NCI-H1694 (cell line): ENCODE measurements at regions not wholly inside any gene's neighbourhood (a gene's known extent, or its start where the extent isn't known, plus 50 kb on each side); places are given as distances from the start of the nearest gene placed in this dataset.
A peak's percentile ranks its signal among the peaks of the same experiment; 100 is the strongest.
"Not testable (repeated sequence)": the region's sequence is repeated elsewhere in the genome, so short reads cannot be mapped to it uniquely, and the experiment has no call there.

Experiments
- DNase-seq: peaks from one replicate; lab custom pipeline; 2025; lab: John Stamatoyannopoulos, UW

DNA sequence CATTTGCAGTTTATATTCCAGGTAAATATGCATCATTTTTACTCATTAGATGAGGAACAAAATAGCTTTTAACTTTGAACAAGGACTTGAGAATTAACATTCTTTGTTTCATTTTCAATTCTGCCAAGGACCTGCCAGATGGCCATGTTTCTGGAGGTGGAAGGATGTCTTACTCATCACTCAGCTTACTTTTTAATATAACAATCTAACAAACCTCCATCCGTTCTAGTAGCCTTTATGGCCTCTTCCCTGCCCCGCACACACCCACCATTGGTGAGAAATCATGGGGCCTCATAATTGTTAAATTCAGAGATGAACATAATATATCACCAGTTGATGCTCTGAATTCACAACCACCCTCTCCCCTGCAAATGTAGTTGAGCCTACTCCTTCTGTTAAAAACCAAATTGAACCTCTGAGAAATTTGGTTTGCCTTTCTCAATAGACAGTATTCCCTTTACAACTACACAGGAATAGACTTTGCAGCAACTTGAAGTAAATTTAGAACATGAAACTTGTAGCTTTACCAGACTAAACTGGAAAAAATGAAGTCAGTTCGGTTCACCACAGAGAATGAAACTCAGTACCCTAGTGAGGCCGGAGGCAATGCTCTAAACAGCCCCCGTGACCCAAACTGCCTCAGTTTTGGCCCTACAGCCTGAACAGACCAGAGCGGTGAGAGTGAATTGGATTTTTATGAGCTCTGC is 50.1 kb upstream of the ACSL4 start:
- no peak for DNase-seq

- DNase-seq, result no peak
These were observed 50.6 kb upstream of the ACSL4 start for GRCh38 chrX:109783701-109784079.

GRCh38 chrX:109785053-109785452 is 52.0 kb upstream of the ACSL4 start:
- DNase-seq, result no peak

DNA sequence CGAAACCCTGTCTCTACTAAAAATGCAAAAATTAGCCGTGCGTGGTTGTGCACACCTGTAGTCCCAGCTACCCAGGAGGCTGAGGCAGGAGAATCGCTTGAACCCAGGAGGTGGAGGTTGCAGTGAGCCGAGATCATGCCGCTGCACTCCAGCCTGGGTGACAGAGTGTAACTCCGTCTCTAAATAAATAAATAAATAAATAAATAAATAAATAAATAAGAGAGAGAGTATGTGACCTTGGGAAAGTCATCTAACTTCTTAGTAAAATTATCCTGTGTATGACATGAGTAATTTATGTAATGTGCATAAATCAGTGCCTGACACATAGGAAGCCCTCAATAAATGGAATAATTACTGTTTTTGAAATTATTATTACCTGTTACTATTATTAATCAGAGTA is 57.5 kb upstream of the ACSL4 start:
- not testable (repeated sequence) for DNase-seq

DNA sequence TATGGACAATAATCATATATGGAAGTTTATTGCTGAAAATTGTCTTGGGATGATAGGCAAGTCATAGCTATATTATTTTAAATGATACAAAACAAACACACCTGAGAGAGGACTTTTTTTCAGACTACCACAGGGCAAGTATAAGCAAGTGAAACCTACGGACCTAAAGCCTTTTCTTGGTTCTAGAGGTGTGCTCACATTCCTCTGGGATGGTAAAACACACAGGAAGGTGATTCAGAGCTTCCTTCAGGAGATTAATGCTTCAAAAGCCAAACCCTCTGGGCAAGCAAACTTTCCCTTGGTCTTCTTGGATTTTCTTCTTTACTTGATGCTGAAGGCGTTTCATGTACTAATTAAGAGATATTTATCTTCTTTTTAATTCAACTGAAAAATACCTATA is 60.1 kb upstream of the ACSL4 start:
- no peak for DNase-seq

DNA sequence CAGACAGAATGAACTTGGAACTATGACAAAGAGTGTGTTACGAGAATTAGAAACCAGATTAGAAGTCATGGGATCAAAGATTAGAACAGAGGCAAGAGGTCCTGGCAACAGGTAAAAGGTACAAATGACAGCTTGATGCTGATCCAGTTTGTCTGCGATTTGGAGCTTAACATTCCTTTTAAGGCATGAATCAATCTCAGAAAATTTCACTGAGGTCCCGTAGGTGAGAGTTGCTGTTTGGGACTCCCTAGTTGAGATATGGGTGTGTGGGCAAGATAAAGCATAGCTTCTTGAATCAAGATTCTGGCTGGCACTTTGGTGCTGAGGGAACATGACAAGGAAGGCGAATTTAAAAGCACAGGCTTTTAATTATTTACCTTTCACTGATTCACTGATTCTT is 62.6 kb upstream of the ACSL4 start:
- no peak for DNase-seq

GRCh38 chrX:109797311-109797975 is 64.4 kb upstream of the ACSL4 start:
- DNase-seq, result peak; percentile 34

- no peak for DNase-seq
These were observed 79.2 kb upstream of the ACSL4 start for GRCh38 chrX:109812236-109812635.

- DNase-seq, result no peak
These were observed 80.2 kb upstream of the ACSL4 start for GRCh38 chrX:109813236-109813635.

DNA sequence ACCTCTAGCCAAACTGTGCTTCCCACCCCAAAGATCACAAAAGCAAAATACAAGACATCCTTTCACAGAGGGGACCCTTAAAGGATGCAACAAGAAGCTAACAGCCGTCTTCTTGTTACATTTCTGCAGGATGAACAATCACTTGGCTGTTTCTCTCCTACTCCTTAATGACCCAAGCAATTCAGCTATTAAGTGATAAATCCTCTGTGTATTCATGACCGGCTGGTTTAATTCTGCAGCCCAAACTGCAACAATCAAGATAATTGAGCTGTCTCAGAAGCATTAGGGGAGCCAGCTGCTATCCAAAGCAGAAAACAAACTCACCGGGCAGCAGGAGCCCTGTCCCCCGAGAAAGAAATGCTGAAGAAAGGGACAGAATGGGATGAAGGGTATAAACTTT is 85.9 kb upstream of the ACSL4 start:
- no peak for DNase-seq

DNA sequence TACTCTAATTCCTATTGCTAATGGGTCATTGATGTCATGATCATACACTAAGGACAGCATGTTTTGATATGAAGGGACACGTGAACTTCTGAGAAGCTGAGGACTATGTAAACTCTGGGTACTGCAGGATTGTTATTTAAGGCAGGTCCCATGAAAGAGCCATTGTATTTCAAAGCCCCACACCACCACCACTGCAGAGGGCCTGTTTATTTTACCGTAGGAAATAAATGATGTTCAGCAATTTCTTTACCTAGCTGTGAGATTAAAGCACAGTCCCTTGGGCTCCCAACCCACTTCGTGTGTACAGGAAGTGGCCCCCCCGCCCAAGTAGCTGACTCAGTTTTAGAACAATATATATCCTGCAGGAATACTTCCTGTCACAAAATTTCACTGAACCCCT is 89.8 kb upstream of the ACSL4 start:
- DNase-seq, result no peak

GRCh38 chrX:109826954-109827708 is 94.1 kb upstream of the ACSL4 start:
- DNase-seq, result no peak

DNA sequence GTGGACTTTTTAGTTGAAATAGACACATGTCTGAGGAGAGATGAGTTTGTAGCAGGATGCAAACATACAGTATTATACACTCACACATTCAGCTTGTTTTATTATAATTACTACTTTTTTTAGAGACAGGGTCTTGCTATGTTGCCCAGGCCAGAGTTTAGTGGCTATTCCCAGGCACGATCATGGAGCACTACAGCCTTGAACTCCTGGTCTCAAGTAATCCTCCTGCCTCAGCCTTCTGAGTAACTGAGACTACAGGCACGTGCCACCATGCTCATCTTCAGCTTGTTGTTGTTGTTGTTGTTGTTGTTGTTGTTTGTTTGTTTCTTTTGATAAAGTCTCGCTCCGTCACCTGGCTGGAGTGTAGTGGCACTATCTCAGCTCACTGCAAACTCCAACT is 94.7 kb upstream of the ACSL4 start:
- DNase-seq, result no peak

- DNase-seq, result no peak
These were observed 97.2 kb upstream of the ACSL4 start for GRCh38 chrX:109830157-109830703.

GRCh38 chrX:109830704-109831206 is 97.7 kb upstream of the ACSL4 start:
- DNase-seq, result no peak

DNA sequence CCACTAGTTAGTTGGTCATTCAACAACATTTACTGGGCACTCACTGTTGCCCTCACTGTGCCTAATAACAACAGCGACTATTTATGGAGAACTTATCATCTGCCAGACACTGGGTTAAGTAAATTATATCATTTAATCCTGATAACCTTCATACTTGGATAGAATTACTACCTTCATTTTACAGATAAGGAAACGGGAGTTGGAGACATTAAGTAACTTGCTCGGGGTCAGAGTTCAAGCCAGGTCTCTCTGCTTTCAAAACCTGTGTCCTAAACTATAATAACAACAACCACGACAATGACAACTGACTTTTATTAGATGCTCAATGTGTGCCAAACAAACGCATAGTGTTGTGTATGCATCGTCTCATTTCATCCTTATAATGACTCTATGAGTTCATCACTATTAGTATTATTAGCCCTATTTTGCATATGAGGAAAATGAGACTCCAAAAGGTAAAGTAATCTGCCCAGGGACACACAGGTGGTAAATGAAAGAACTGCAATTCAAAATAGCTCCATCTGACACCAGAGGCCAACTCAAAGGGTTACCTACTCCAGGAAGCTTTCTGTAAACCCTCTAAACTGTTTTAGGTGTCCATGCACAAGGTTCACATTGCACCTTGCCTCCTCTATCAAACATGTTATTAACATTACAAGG is 98.4 kb upstream of the ACSL4 start:
- DNase-seq, result no peak

DNA sequence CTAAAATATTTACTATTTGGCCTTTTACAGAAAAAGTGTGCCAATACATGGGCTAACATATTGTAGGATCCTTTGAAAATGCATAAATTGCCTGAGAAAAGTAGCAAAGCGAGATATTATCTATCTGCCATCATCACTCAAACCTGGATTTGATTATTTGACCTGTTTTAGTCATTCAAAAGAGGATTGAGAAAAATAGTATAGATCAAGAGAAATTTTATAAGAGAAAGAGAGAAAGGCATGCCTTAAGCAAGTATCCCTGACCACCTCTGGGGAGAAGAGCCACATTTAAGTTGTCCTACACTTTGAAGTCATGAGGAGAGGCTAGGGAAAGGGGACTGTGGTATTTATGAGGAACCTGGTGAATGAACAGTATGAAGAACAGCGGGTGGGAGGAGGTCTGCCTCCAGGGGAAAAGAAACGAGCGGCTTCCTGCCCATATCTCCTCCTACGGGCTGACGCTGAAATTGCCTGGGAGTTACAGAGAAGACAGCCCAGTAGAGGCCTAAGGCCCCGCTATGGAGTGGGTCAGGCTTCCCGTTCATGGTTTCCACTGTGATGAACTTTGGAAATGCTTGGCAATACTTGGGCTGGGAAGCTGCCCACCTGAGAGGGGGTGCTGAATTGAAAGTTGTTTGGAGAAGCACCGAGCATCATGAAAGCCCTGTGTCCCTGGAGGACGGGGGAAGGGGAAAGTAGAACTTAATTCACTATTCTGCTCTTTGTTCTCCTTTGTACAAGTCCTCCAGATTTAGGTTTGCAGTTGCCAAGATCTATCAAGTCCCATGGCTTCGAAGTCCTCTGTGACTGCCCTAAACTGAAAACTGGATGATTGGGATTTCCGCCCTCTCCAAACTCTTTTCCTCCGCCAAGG is 106.9 kb upstream of the ACSL4 start:
- no peak for DNase-seq

- no peak for DNase-seq
These were observed 107.5 kb upstream of the ACSL4 start for GRCh38 chrX:109840585-109840984.

DNA sequence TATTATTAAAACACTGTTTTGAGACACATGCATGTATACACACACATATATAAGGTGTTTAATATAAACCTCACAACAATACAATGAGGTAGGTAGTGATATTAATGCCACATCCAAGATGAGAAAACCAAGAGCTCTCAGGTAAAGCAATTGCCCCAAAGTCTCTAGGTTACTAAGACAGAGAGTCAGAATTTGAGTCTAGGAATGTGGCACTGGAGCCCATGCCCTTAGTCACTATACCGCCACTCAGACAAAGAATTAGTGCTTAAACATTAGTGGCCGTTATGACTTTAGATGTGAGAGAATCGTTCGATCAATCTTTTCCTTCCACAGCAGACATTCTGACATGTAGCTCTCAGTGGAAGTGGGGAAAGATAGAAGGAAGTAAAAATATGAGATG is 108.2 kb upstream of the ACSL4 start:
- DNase-seq, result no peak

GRCh38 chrX:109841869-109842579 is 109.0 kb upstream of the ACSL4 start:
- DNase-seq, result no peak

DNA sequence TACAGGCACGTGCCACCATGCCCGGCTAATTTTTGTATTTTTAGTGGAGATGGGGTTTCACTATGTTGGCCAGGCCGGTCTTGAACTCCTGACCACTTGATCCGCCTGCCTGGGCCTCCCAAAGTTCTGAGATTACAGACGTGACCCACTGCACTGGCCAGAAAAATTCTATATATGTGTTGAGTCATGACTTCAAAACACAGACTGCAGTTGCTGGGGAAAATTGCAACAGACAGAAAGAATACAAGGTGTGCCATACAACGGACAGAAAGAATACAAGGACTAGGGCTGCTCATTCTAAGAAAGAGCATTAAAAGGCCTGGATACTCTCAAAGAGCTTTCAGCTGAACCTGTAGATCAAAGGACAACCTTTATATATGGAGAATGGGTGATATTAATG is 109.6 kb upstream of the ACSL4 start:
- no peak for DNase-seq
